ENCODE measurements at regions not wholly inside any gene's neighbourhood (a gene's known extent, or its start where the extent isn't known, plus 50 kb on each side); places are given as distances from the start of the nearest gene placed in this dataset.

- no peak overlapping the region for H3K4me3 ChIP-seq (IDR thresholded peaks at IDR 0.05; ENCODE audit: insufficient read depth, low read depth, low read length)
- H3K9ac ChIP-seq, result no peak overlapping the region
- no peaks in the 10 kb centered on the region for H3K27me3 ChIP-seq (ENCODE audit: insufficient read depth, low read depth)
- no peaks in the 10 kb centered on the region for H4K20me1 ChIP-seq (ENCODE audit: insufficient read depth)
- no peaks in the 10 kb centered on the region for H3K36me3 ChIP-seq (ENCODE audit: insufficient read depth)
- TF ChIP-seq CTCF (conservative IDR thresholded peaks at IDR 0.05; ENCODE audit: low read depth, low read length), result no peak
- H3K4me2 ChIP-seq, result no peak overlapping the region
- H2AFZ ChIP-seq (ENCODE audit: low read depth), result no peak overlapping the region
- H3K79me2 ChIP-seq (ENCODE audit: insufficient read depth, low read depth), result no peaks in the 10 kb centered on the region
- no peak overlapping the region for H3K27ac ChIP-seq
- H3K4me1 ChIP-seq (ENCODE audit: low read depth, poor library complexity, severe bottlenecking), result no peaks in the 10 kb centered on the region
Measured at GRCh38 chr13:72104656-72105180, 237.7 kb upstream of the DACH1 start.

GRCh38 chr13:72101768-72102400 lies 234.9 kb upstream of the DACH1 start:
- Histone ChIP-seq H3K36me3 (ENCODE audit: insufficient read depth) (no peaks in the 10 kb centered on the region), H3K4me1 (ENCODE audit: low read depth, poor library complexity, severe bottlenecking) (no peaks in the 10 kb centered on the region), H4K20me1 (ENCODE audit: insufficient read depth) (no peaks in the 10 kb centered on the region), H3K9ac (no peak overlapping the region), H3K27ac (no peak overlapping the region), H3K27me3 (ENCODE audit: insufficient read depth, low read depth) (no peaks in the 10 kb centered on the region), H3K4me3 (IDR thresholded peaks at IDR 0.05; ENCODE audit: insufficient read depth, low read depth, low read length) (no peak overlapping the region), H3K79me2 (ENCODE audit: insufficient read depth, low read depth) (no peaks in the 10 kb centered on the region), H3K4me2 (no peak overlapping the region), H2AFZ (ENCODE audit: low read depth) (no peak overlapping the region)
- no peak for TF ChIP-seq CTCF (conservative IDR thresholded peaks at IDR 0.05; ENCODE audit: low read depth, low read length)

GRCh38 chr13:72100339-72100738 lies 233.3 kb upstream of the DACH1 start:
- Histone ChIP-seq H2AFZ (ENCODE audit: low read depth) (no peak overlapping the region), H3K79me2 (ENCODE audit: insufficient read depth, low read depth) (no peaks in the 10 kb centered on the region), H3K9ac (no peak overlapping the region), H4K20me1 (ENCODE audit: insufficient read depth) (no peaks in the 10 kb centered on the region), H3K4me2 (no peak overlapping the region), H3K27me3 (ENCODE audit: insufficient read depth, low read depth) (no peaks in the 10 kb centered on the region), H3K27ac (no peak overlapping the region), H3K4me1 (ENCODE audit: low read depth, poor library complexity, severe bottlenecking) (no peaks in the 10 kb centered on the region), H3K36me3 (ENCODE audit: insufficient read depth) (no peaks in the 10 kb centered on the region), H3K4me3 (IDR thresholded peaks at IDR 0.05; ENCODE audit: insufficient read depth, low read depth, low read length) (no peak overlapping the region)
- no peak for TF ChIP-seq CTCF (conservative IDR thresholded peaks at IDR 0.05; ENCODE audit: low read depth, low read length)

- no peak overlapping the region for H3K27ac ChIP-seq
- H3K9ac ChIP-seq, result no peak overlapping the region
- H3K36me3 ChIP-seq (ENCODE audit: insufficient read depth), result no peaks in the 10 kb centered on the region
- no peaks in the 10 kb centered on the region for H3K79me2 ChIP-seq (ENCODE audit: insufficient read depth, low read depth)
- H3K27me3 ChIP-seq (ENCODE audit: insufficient read depth, low read depth), result no peaks in the 10 kb centered on the region
- no peak overlapping the region for H2AFZ ChIP-seq (ENCODE audit: low read depth)
- H3K4me2 ChIP-seq, result no peak overlapping the region
- no peak overlapping the region for H3K4me3 ChIP-seq (IDR thresholded peaks at IDR 0.05; ENCODE audit: insufficient read depth, low read depth, low read length)
- no peaks in the 10 kb centered on the region for H3K4me1 ChIP-seq (ENCODE audit: low read depth, poor library complexity, severe bottlenecking)
- TF ChIP-seq CTCF (conservative IDR thresholded peaks at IDR 0.05; ENCODE audit: low read depth, low read length), result no peak
- no peaks in the 10 kb centered on the region for H4K20me1 ChIP-seq (ENCODE audit: insufficient read depth)
Measured at GRCh38 chr13:72097568-72097967, 230.6 kb upstream of the DACH1 start.
